Progenitor cell of endocrine pancreas (in vitro differentiated cells): ENCODE measurements at regions not wholly inside any gene's neighbourhood (a gene's known extent, or its start where the extent isn't known, plus 50 kb on each side); places are given as distances from the start of the nearest gene placed in this dataset.
"Not testable (repeated sequence)": the region's sequence is repeated elsewhere in the genome, so short reads cannot be mapped to it uniquely, and the experiment has no call there.

Experiments
- DNase-seq: peaks from one replicate; pipeline ENCODE4 v3.0.0; 2021; ENCODE audit warnings: low spot score; ENCODE audit not compliant: unreplicated experiment
- H3K27ac Mint-ChIP-seq: 2 replicates; pipeline ENCODE4 v1.8.0; 2021; ENCODE audit warnings: mild to moderate bottlenecking, moderate library complexity, mixed read lengths
- H3K27me3 Mint-ChIP-seq: 2 replicates; pipeline ENCODE4 v1.8.0; 2021; ENCODE audit warnings: mixed read lengths
- H3K36me3 Mint-ChIP-seq: 2 replicates; pipeline ENCODE4 v1.8.0; 2022; ENCODE audit warnings: mixed read lengths; ENCODE audit not compliant: insufficient read depth
- H3K4me1 Mint-ChIP-seq: 2 replicates; pipeline ENCODE4 v1.8.0; 2021; ENCODE audit warnings: low read depth, mixed read lengths
- H3K4me3 Mint-ChIP-seq: 2 replicates; pipeline ENCODE4 v1.8.0; 2021; ENCODE audit warnings: low read depth, mild to moderate bottlenecking, moderate library complexity, mixed read lengths
- H3K9me3 Mint-ChIP-seq: 2 replicates; pipeline ENCODE4 v1.8.0; 2021; ENCODE audit warnings: low read depth, mixed read lengths
- CTCF ChIP-seq: fragments of 200-600 bp; sonication (generic); IDR thresholded peaks from one replicate; pipeline ENCODE4 v1.5.0; 2021; ENCODE audit warnings: antibody characterized with exemption, mild to moderate bottlenecking; ENCODE audit not compliant: unreplicated experiment

GRCh38 chr10:57894361-57894760 is 373.3 kb downstream of the IPMK start:
- Mint-ChIP-seq H3K27ac (no peak overlapping the region), H3K27me3 (no peaks in the 10 kb centered on the region), H3K36me3 (peaks cover 2% of the 10 kb centered on the region), H3K9me3 (peaks cover 18% of the 10 kb centered on the region), H3K4me1 (peaks cover 5% of the 10 kb centered on the region), H3K4me3 (no peak overlapping the region)
- no peak for DNase-seq
- TF ChIP-seq CTCF: no peak

- TF ChIP-seq CTCF: no peak
- DNase-seq: no peak
- Mint-ChIP-seq H3K36me3 (peaks cover 2% of the 10 kb centered on the region), H3K9me3 (peaks cover 19% of the 10 kb centered on the region), H3K27ac (no peak overlapping the region), H3K4me1 (no peaks in the 10 kb centered on the region), H3K4me3 (no peak overlapping the region), H3K27me3 (no peaks in the 10 kb centered on the region)
Measured at GRCh38 chr10:57891201-57892006, 376.3 kb downstream of the IPMK start.

- no peak overlapping the region for H3K27ac Mint-ChIP-seq
- no peak overlapping the region for H3K4me3 Mint-ChIP-seq
- peaks cover 2% of the 10 kb centered on the region for H3K4me1 Mint-ChIP-seq
- no peak for TF ChIP-seq CTCF
- DNase-seq: no peak
- H3K9me3 Mint-ChIP-seq: peaks cover 19% of the 10 kb centered on the region
- H3K27me3 Mint-ChIP-seq: no peaks in the 10 kb centered on the region
- peaks cover 2% of the 10 kb centered on the region for H3K36me3 Mint-ChIP-seq
Measured at GRCh38 chr10:57890691-57891090, 377.0 kb downstream of the IPMK start.

GRCh38 chr10:57885618-57885968 is 382.1 kb downstream of the IPMK start:
- not testable (repeated sequence) for H3K27ac Mint-ChIP-seq, H3K4me3 Mint-ChIP-seq, H3K27me3 Mint-ChIP-seq, DNase-seq, H3K36me3 Mint-ChIP-seq, H3K9me3 Mint-ChIP-seq, H3K4me1 Mint-ChIP-seq

- Mint-ChIP-seq H3K27me3 (no peaks in the 10 kb centered on the region), H3K27ac (no peak overlapping the region), H3K36me3 (no peaks in the 10 kb centered on the region), H3K4me1 (peaks cover 8% of the 10 kb centered on the region), H3K4me3 (no peak overlapping the region), H3K9me3 (peaks cover 10% of the 10 kb centered on the region)
- TF ChIP-seq CTCF: no peak
- no peak for DNase-seq
Measured at GRCh38 chr10:57884965-57885617, 382.6 kb downstream of the IPMK start.

GRCh38 chr10:57884407-57884806 is 383.3 kb downstream of the IPMK start:
- Mint-ChIP-seq H3K4me1 (peaks cover 8% of the 10 kb centered on the region), H3K9me3 (peaks cover 10% of the 10 kb centered on the region), H3K27ac (no peak overlapping the region), H3K27me3 (no peaks in the 10 kb centered on the region), H3K4me3 (no peak overlapping the region), H3K36me3 (no peaks in the 10 kb centered on the region)
- DNase-seq: no peak
- no peak for TF ChIP-seq CTCF
